ENCODE measurements at regions not wholly inside any gene's neighbourhood (a gene's known extent, or its start where the extent isn't known, plus 50 kb on each side); places are given as distances from the start of the nearest gene placed in this dataset.
"Not testable (repeated sequence)": the region's sequence is repeated elsewhere in the genome, so short reads cannot be mapped to it uniquely, and the experiment has no call there.

DNA sequence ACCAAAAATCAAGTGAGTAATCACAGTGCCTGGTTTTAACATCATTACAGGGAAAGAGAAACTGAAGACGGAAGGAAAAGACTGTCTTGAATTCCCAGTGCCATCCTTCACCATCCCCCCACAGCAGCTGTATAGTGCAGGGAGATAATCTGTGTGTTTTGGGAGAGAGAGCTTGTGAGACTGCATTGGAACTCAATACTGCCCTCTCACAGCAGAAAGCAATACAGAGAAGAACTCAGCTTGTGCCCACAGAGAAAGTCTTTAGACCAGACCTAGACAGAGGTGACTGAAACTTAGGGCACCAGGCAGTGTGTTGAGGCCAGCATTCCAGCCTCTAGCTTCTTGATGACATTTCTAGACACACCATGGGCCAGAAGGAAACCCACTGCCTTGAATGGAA lies 754.7 kb upstream of the CDH6 start:
- no peak for DNase-seq (ENCODE audit: low read depth)

DNA sequence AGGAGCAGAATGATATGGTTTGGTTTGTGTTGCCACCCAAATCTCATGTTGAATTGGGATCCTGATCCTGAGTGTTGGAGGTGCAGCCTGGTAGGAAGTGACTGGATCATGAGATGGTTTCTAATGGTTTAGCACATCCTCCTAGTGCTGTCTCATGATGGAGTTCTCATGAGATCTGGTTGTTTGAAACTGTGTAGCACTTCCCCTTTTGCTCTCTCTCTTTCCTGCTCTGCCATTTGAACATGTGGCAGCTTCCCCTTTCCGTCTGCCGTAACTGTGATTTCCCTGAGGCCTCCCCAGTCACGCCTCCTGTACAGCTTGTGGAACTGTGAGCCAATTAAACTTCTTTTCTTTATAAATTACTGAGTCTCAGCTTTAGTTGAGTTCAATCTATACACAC lies 756.8 kb upstream of the CDH6 start:
- TF ChIP-seq CTCF (IDR thresholded peaks at IDR 0.05; ENCODE audit: control insufficient read depth, insufficient read depth, low read depth, low read length, missing control alignments), result no peak
- no peak overlapping the region for H3K4me3 ChIP-seq (ENCODE audit: control insufficient read depth, low read depth, low read length)
- no peak for DNase-seq (ENCODE audit: low read depth)

More for the DNA sequence above, 754.7 kb upstream of the CDH6 start:
- TF ChIP-seq CTCF (IDR thresholded peaks at IDR 0.05; ENCODE audit: control insufficient read depth, insufficient read depth, low read depth, low read length, missing control alignments), result no peak
- no peak overlapping the region for H3K4me3 ChIP-seq (ENCODE audit: control insufficient read depth, low read depth, low read length)

GRCh38 chr5:30428866-30429407 lies 764.5 kb upstream of the CDH6 start:
- DNase-seq (ENCODE audit: low read depth); H3K4me3 ChIP-seq (ENCODE audit: control insufficient read depth, low read depth, low read length): not testable (repeated sequence)

- DNase-seq (ENCODE audit: low read depth), result no peak
- H3K4me3 ChIP-seq (ENCODE audit: control insufficient read depth, low read depth, low read length), result no peak overlapping the region
- no peak for TF ChIP-seq CTCF (IDR thresholded peaks at IDR 0.05; ENCODE audit: control insufficient read depth, insufficient read depth, low read depth, low read length, missing control alignments)
Observed at GRCh38 chr5:30414078-30414477, 779.4 kb upstream of the CDH6 start.

GRCh38 chr5:30413540-30413939 lies 779.9 kb upstream of the CDH6 start:
- H3K4me3 ChIP-seq (ENCODE audit: control insufficient read depth, low read depth, low read length), result no peak overlapping the region
- no peak for DNase-seq (ENCODE audit: low read depth)
- no peak for TF ChIP-seq CTCF (IDR thresholded peaks at IDR 0.05; ENCODE audit: control insufficient read depth, insufficient read depth, low read depth, low read length, missing control alignments)

DNA sequence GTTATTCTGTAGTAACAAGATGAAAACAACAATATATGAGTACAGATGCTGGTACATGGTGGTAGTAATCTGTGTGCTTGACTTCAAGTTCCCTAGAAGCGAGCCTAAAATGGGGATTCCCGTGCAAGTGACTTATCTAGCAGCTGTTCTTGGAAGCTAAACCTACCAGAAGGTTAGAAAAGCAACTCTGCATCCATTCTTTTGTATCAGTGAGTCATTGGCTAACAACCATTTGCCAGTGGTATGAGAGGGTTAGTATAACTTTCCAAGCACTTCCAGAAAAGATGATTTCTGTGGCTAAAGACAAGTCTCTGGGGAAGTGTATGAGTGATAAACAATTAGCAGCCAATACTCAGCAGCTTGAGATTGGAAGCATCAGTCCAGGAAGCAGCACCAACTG lies 787.7 kb upstream of the CDH6 start:
- TF ChIP-seq CTCF (IDR thresholded peaks at IDR 0.05; ENCODE audit: control insufficient read depth, insufficient read depth, low read depth, low read length, missing control alignments), result no peak
- H3K4me3 ChIP-seq (ENCODE audit: control insufficient read depth, low read depth, low read length), result no peak overlapping the region
- no peak for DNase-seq (ENCODE audit: low read depth)

GRCh38 chr5:30401479-30402058 lies 791.9 kb upstream of the CDH6 start:
- H3K4me3 ChIP-seq (ENCODE audit: control insufficient read depth, low read depth, low read length), result no peak overlapping the region
- no peak for TF ChIP-seq CTCF (IDR thresholded peaks at IDR 0.05; ENCODE audit: control insufficient read depth, insufficient read depth, low read depth, low read length, missing control alignments)
- DNase-seq (ENCODE audit: low read depth), result no peak

Measured in AG09309 (cell line).